Lung (tissue), 11 donors: ENCODE measurements at regions not wholly inside any gene's neighbourhood (a gene's known extent, or its start where the extent isn't known, plus 50 kb on each side); places are given as distances from the start of the nearest gene placed in this dataset.

ENCODE experiments used
- ATAC-seq: fragments of 200-7000 bp; cut with Tn5 transposase; one replicate; pipeline ENCODE4 v1.9.1; 2020; ENCODE audit warnings: moderate number of reproducible peaks; ENCODE audit not compliant: insufficient read depth, low FRiP score
- DNase-seq, 3 donors: peaks; one replicate each; pipeline ENCODE4 v3.0.0-alpha.2; 2013 to 2017
- H3K27ac ChIP-seq, 2 donors: one replicate each; pipeline ENCODE4 v1.5.1; 2013; ENCODE audit warnings: mild to moderate bottlenecking in 2 of 2, moderate library complexity in 2 of 2, control low read depth in 1 of 2, inconsistent platforms in 1 of 2, low read depth in 1 of 2, low read length in 1 of 2
- H3K27me3 ChIP-seq, 3 donors: one replicate each; pipeline ENCODE4 v1.5.1; 2013; ENCODE audit warnings: low read length in 2 of 3; ENCODE audit not compliant: control insufficient read depth in 3 of 3, insufficient read depth in 3 of 3
- H3K36me3 ChIP-seq, 4 donors: one replicate each; pipeline ENCODE4 v1.5.1; 2013; ENCODE audit warnings: low read length in 4 of 4, mild to moderate bottlenecking in 1 of 4, moderate library complexity in 1 of 4; ENCODE audit not compliant: control insufficient read depth in 4 of 4, insufficient read depth in 4 of 4
- H3K4me1 ChIP-seq, 5 donors: one replicate each; pipeline ENCODE4 v1.5.1; 2013; ENCODE audit warnings: low read length in 5 of 5, mild to moderate bottlenecking in 2 of 5, moderate library complexity in 1 of 5; ENCODE audit not compliant: control insufficient read depth in 5 of 5, insufficient read depth in 5 of 5
- H3K4me3 ChIP-seq: one replicate; pipeline ENCODE4 v1.5.1; 2013; ENCODE audit warnings: mild to moderate bottlenecking, control low read depth, moderate library complexity
- H3K9ac ChIP-seq, 2 donors: one replicate each; pipeline ENCODE4 v1.5.1; 2013; ENCODE audit warnings: low read length in 2 of 2, control low read depth in 1 of 2; ENCODE audit not compliant: insufficient read depth in 1 of 2
- H3K9me3 ChIP-seq, 4 donors: one replicate each; pipeline ENCODE4 v1.5.1; 2013; ENCODE audit warnings: low read length in 3 of 4, mild to moderate bottlenecking in 1 of 4, moderate library complexity in 1 of 4; ENCODE audit not compliant: control insufficient read depth in 4 of 4, insufficient read depth in 3 of 4
- CTCF ChIP-seq: IDR thresholded peaks from 2 replicates; pipeline ENCODE4 v1.5.1; 2012; ENCODE audit warnings: mild to moderate bottlenecking; ENCODE audit errors: control extremely low read depth, extremely low read depth
- WGBS, 2 donors: extraction: QIAGEN DNeasy Blood & Tissue Kit; methylation state at CpG; one replicate each; pipeline ENCODE4 v1.1.7; 2013; 5-methylcytosine and 5-hydroxymethylcytosine counted together
- donor health status: control.
- donor health status: control.
- donor health status: Bipolar disorder and iron deficiency.
- donor health status: healthy.
- donor health status: DM: yes; HTN: yes; CAD: no.

- Histone ChIP-seq H3K4me3 (no peak overlapping the region), H3K4me1 (no peaks in the 10 kb centered on the region), H3K27ac (no peak overlapping the region), H3K36me3 (no peaks in the 10 kb centered on the region), H3K27me3 (peaks cover 0 to 5% (median 3%) of the 10 kb centered on the region in 3 donors), H3K9me3 (peaks cover 0 to 2% (median 2%) of the 10 kb centered on the region in 4 donors), H3K9ac (no peak overlapping the region)
- TF ChIP-seq CTCF, result no peak
- WGBS, 2 donors, result 46 to 64% methylated on average over 11 to 12 of the region's 12 CpGs
- ATAC-seq, result no peak
- DNase-seq, result peak in 2 of 3 donors; percentile 15 to 30
Observed at GRCh38 chrX:74178536-74178935, 125.4 kb upstream of the ZCCHC13 start.

GRCh38 chrX:74171465-74171864 is 132.5 kb upstream of the ZCCHC13 start:
- no peak overlapping the region for H3K9ac ChIP-seq
- peaks cover 0 to 18% (median 7%) of the 10 kb centered on the region in 4 donors for H3K9me3 ChIP-seq
- WGBS, 2 donors, result 80 to 88% methylated on average over 1 of the region's 1 CpG
- no peak overlapping the region for H3K4me3 ChIP-seq
- no peak overlapping the region for H3K27ac ChIP-seq
- no peaks in the 10 kb centered on the region for H3K4me1 ChIP-seq
- H3K36me3 ChIP-seq, result peaks cover 0 to 3% (median 0%) of the 10 kb centered on the region in 4 donors
- DNase-seq (no peak), ATAC-seq (no peak)
- TF ChIP-seq CTCF, result no peak
- no peaks in the 10 kb centered on the region for H3K27me3 ChIP-seq

GRCh38 chrX:74162199-74162598 is 141.8 kb upstream of the ZCCHC13 start:
- ATAC-seq (no peak), DNase-seq (no peak)
- TF ChIP-seq CTCF, result no peak
- Histone ChIP-seq H3K4me3 (no peak overlapping the region), H3K4me1 (no peaks in the 10 kb centered on the region), H3K9ac (no peak overlapping the region), H3K36me3 (peaks cover 0 to 4% (median 1%) of the 10 kb centered on the region in 4 donors), H3K27ac (no peak overlapping the region), H3K27me3 (no peaks in the 10 kb centered on the region), H3K9me3 (no peaks in the 10 kb centered on the region)
- 96 to 98% methylated on average over 20 of the region's 20 CpGs for WGBS, 2 donors

- ATAC-seq, result no peak
- H3K27me3 ChIP-seq, result no peaks in the 10 kb centered on the region
- H3K27ac ChIP-seq, result no peak overlapping the region
- peaks cover 0 to 4% (median 1%) of the 10 kb centered on the region in 4 donors for H3K36me3 ChIP-seq
- H3K9ac ChIP-seq, result no peak overlapping the region
- TF ChIP-seq CTCF, result no peak
- H3K4me1 ChIP-seq, result no peaks in the 10 kb centered on the region
- no peak overlapping the region for H3K4me3 ChIP-seq
- H3K9me3 ChIP-seq, result no peaks in the 10 kb centered on the region
- DNase-seq, result no peak
- 88 to 96% methylated on average over 3 of the region's 3 CpGs for WGBS, 2 donors
Observed at GRCh38 chrX:74160816-74161215, 143.2 kb upstream of the ZCCHC13 start.
